Left lung (tissue), 4 donors: ENCODE measurements at regions not wholly inside any gene's neighbourhood (a gene's known extent, or its start where the extent isn't known, plus 50 kb on each side); places are given as distances from the start of the nearest gene placed in this dataset.

Experiments
- ATAC-seq: fragments of 200-7000 bp; cut with Tn5 transposase; one replicate; pipeline ENCODE4 v1.9.1; 2020; ENCODE audit warnings: moderate library complexity
- DNase-seq, 4 donors: peaks; one replicate each; pipeline ENCODE4 v3.0.0-alpha.2; 2013 to 2020
- H3K27ac ChIP-seq, 2 donors: fragments of 200-600 bp; sonication (generic) in 1 of 2; one replicate each; pipeline versions ENCODE4 v1.5.0 to v1.8.0; 2020 to 2021
- H3K27me3 ChIP-seq, 2 donors: fragments of 200-600 bp; sonication (generic) in 1 of 2; one replicate each; pipeline versions ENCODE4 v1.5.0 to v1.8.0; 2020 to 2021
- H3K36me3 ChIP-seq, 2 donors: fragments of 200-600 bp; sonication (generic) in 1 of 2; one replicate each; pipeline versions ENCODE4 v1.5.0 to v1.8.0; 2020 to 2021
- H3K4me1 ChIP-seq, 2 donors: fragments of 200-600 bp; one replicate each; pipeline ENCODE4 v1.8.0; 2021
- H3K4me3 ChIP-seq, 2 donors: fragments of 200-600 bp; sonication (generic) in 1 of 2; one replicate each; pipeline versions ENCODE4 v1.5.0 to v1.8.0; 2020 to 2021; ENCODE audit warnings: mild to moderate bottlenecking in 1 of 2
- H3K9me3 ChIP-seq, 2 donors: fragments of 200-600 bp; sonication (generic) in 1 of 2; one replicate each; pipeline versions ENCODE4 v1.5.0 to v1.8.0; 2020 to 2021
- CTCF ChIP-seq, 2 donors: fragments of 200-600 bp; sonication (generic) in 1 of 2; IDR thresholded peaks; one replicate each; pipeline versions ENCODE4 v1.5.0 to v1.8.0; 2021; ENCODE audit warnings: antibody characterized with exemption in 2 of 2
- intact Hi-C, 2 donors: fragments of 100-400 bp; cut with DNase I; formaldehyde crosslinking; loops; one replicate each; pipeline versions ENCODE4 v1.11.2 to v1.14.2; 2022
- donor health status: DM: no; HTN: yes; CAD: no.
- donor health status: DM: no; HTN: no; CAD: no.

DNA sequence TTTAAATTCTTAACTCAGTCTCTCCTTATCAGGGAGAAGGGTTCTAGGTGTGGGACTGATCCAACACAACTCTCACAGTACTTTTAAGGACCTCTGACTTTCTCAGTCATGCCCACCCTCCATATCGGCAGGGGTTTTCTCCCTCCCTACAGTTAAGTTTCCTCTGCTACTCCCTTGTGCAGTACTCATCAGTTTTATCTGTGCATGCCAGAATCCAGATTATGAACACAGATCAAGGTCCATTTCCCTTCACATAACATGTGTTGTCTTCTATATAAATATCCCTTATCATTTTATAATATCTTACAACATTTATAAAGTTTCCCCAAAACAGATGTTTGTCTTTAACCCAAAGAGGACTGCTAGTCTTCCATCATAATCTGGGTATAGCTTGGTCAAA is 986.5 kb upstream of the ARRDC3 start:
- ATAC-seq: no peak
- intact Hi-C loops: no loop called here
- Histone ChIP-seq H3K27ac (no peak overlapping the region), H3K9me3 (peaks cover 0 to 6% of the 10 kb centered on the region in 2 donors), H3K36me3 (no peaks in the 10 kb centered on the region), H3K27me3 (no peaks in the 10 kb centered on the region), H3K4me1 (no peaks in the 10 kb centered on the region), H3K4me3 (no peak overlapping the region)
- no peak for DNase-seq
- TF ChIP-seq CTCF (IDR thresholded peaks at IDR 0.05): no peak

DNA sequence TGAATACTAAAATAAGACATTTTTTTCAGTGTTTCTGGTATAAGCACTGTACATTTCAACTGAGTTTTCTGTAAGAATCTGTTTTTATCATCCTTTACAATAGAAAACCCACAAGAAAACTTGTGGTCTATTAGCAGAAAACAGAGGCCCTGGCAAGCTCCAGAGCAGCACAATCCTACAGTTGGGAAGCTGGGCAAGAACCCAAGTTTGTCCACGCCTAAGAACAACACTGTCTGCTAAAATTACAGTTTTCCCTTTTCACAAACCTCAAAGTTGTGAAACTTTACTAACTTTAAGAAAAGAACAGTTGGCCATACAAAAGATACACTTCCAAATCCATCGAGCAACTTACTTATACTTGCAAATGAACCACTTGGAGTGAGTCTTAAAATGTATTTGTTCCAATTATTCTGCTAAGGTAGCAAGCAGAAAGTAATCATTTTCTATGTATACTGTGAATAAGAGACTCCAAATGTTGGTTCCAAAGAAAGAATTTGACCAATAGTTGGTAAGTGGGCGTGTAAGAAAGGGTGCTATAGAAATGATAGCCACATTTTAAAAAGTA is 982.0 kb upstream of the ARRDC3 start:
- no peaks in the 10 kb centered on the region for H3K27me3 ChIP-seq
- TF ChIP-seq CTCF (IDR thresholded peaks at IDR 0.05): no peak
- no peaks in the 10 kb centered on the region for H3K4me1 ChIP-seq
- ATAC-seq (no peak), DNase-seq (peak in 1 of 4 donors; percentile 56)
- intact Hi-C loops: no loop called here
- no peaks in the 10 kb centered on the region for H3K36me3 ChIP-seq
- peaks cover 0 to 6% of the 10 kb centered on the region in 2 donors for H3K9me3 ChIP-seq
- no peak overlapping the region for H3K27ac ChIP-seq
- H3K4me3 ChIP-seq: no peak overlapping the region

DNA sequence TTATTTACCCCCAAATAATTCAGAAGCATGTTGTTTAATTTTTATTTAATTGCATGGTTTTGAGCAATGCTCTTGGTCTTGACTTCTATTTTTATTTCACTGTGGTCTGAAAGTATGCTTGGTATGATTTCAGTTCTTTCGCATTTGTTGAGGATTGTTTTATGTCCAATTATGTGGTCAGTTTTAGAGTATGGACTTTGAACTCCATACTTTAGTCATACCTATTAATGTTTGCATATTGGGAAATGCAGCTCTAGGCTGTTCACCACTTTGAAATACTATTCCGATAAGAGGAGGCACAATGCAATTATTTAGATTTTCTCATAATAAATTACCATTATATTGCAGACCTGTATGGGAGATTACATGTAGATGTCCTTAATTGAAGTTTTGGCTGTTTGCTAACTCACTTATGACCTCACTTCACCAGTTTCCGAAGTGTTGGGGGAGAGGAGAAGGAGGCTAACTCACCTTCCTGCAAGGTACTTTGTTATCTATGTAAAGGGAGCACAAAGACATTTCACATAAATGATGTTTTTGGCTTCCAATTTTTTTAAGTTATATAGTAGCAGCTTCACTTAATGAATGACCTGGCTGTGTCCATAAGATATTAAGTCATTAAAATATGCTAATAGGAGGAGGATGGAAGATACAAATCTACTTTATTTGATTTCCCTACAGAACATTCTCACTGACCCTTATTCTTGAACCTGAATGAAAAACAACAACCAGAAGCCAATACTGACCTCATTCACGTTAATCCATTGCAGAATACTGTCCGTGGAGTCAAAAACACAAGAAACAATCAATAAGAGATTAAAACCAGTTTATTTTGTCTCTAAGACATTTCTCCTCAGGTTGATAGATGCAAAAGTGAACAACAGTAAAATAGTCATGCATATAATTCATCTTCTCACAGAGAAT is 970.3 kb upstream of the ARRDC3 start:
- no peak for DNase-seq
- Histone ChIP-seq H3K9me3 (peaks cover 0 to 35% of the 10 kb centered on the region in 2 donors), H3K27me3 (no peaks in the 10 kb centered on the region), H3K4me1 (no peaks in the 10 kb centered on the region), H3K27ac (no peak overlapping the region), H3K36me3 (no peaks in the 10 kb centered on the region), H3K4me3 (no peak overlapping the region)
- no peak for TF ChIP-seq CTCF (IDR thresholded peaks at IDR 0.05)
- ATAC-seq: no peak
- intact Hi-C loops: no loop called here

DNA sequence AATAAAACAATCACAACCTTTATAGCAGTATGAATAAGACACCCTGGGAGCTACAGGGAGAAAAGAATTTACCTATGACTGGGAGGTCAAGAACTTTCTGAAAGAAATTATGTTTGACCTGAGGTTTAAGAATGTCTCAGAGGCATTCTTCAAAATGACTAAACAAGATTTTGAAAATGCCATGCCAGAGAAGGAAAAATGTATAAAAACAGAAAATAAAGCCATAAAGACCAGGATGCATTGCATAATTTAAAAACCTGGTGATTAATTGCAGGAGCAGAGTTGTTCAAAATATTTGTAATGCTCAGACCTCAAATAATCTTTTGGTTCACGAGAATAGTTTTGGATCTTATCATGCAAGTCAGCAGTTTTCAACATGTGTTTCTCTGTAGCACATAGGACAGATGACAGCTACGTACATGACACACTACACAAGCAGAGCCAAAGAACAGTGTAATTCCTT is 954.7 kb upstream of the ARRDC3 start:
- H3K27me3 ChIP-seq: no peaks in the 10 kb centered on the region
- no peak for ATAC-seq
- no peaks in the 10 kb centered on the region for H3K9me3 ChIP-seq
- intact Hi-C loops: no loop called here
- peak in 1 of 4 donors; percentile 3 for DNase-seq
- no peaks in the 10 kb centered on the region for H3K4me1 ChIP-seq
- no peak overlapping the region for H3K27ac ChIP-seq
- no peak for TF ChIP-seq CTCF (IDR thresholded peaks at IDR 0.05)
- no peaks in the 10 kb centered on the region for H3K36me3 ChIP-seq
- H3K4me3 ChIP-seq: no peak overlapping the region

DNA sequence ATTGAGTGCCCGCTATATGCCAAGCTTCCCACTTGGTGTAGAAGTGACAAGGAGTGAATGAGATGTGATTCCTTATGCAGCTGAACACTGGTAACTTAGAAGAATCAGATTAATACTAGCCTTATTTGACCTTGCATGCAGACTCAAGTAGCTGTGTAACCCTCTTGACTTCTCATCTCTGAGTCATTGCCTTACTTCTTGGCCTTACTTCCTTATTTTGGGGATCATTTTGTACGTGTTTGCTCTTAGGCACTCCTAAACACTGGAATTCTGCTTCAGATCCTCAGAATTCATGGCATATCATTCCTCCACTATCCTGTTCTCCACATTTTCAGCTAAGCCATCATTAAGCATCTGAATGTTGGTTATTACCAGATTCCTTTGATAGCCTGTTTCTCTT is 948.9 kb upstream of the ARRDC3 start:
- no peak for DNase-seq
- intact Hi-C loops: no loop called here
- Histone ChIP-seq H3K4me3 (no peak overlapping the region), H3K9me3 (no peaks in the 10 kb centered on the region), H3K27ac (no peak overlapping the region), H3K27me3 (no peaks in the 10 kb centered on the region), H3K36me3 (no peaks in the 10 kb centered on the region), H3K4me1 (no peaks in the 10 kb centered on the region)
- TF ChIP-seq CTCF (IDR thresholded peaks at IDR 0.05): no peak
- peak; percentile 68 for ATAC-seq
